GM18507 (cell line): ENCODE measurements at regions not wholly inside any gene's neighbourhood (a gene's known extent, or its start where the extent isn't known, plus 50 kb on each side); places are given as distances from the start of the nearest gene placed in this dataset.

Experiments
- DNase-seq: peaks from one replicate; pipeline ENCODE4 v3.0.0; 2011; ENCODE audit warnings: low read depth; ENCODE audit not compliant: insufficient read length; ENCODE audit errors: extremely low spot score
- FAIRE-seq: peaks from 2 replicates; lab custom pipeline; 2011; peaks lifted over from hg19 to GRCh38; lab: Jason Lieb, UNC

GRCh38 chr4:38189445-38189844 lies 229.2 kb downstream of the PTTG2 start:
- FAIRE-seq, result no peak

DNA sequence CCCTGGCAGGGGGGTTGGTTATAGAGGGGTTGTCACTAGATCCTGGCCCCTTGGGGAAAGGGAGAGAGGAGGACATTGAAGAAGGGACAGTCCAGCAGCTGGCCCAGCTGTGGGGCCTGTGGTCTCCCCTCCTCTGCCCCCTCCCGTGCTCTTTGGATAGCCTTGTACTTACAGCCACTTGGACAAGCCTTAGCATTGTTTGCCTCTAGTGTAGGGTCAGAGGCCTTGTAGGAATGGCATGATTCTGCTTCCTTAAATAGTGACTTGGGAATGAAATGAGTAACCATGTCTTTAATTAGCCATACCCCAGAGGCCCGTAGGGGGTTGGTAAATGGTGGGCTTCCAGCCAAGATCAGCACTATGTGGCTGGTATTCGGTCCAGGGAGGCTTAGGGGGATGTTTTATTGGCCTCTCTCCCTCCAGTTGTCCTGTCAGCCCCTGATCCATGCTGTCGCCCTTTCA lies 230.6 kb downstream of the PTTG2 start:
- no peak for DNase-seq
- FAIRE-seq, result no peak

More at GRCh38 chr4:38189445-38189844, 229.2 kb downstream of the PTTG2 start:
- DNase-seq, result no peak

DNA sequence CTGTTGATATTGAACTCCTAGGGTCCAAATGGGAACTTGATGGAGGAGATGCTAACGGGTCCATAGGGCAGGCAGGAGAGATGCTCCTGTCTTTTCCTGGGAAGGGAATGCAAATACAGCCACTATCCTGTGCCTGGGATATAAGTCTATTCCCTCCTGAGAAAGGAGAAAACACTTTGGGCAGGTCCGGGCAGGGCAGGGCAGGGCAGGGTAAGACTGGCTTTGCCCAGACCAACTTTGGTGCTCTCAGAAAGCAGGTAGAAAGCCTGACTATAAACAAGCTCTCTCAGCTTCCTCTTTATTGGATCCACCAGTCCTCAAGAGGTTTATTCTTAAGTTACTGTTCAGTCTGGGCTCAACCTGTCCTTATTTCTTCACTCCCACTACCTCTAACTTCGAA lies 232.3 kb downstream of the PTTG2 start:
- DNase-seq (no peak), FAIRE-seq (no peak)

DNA sequence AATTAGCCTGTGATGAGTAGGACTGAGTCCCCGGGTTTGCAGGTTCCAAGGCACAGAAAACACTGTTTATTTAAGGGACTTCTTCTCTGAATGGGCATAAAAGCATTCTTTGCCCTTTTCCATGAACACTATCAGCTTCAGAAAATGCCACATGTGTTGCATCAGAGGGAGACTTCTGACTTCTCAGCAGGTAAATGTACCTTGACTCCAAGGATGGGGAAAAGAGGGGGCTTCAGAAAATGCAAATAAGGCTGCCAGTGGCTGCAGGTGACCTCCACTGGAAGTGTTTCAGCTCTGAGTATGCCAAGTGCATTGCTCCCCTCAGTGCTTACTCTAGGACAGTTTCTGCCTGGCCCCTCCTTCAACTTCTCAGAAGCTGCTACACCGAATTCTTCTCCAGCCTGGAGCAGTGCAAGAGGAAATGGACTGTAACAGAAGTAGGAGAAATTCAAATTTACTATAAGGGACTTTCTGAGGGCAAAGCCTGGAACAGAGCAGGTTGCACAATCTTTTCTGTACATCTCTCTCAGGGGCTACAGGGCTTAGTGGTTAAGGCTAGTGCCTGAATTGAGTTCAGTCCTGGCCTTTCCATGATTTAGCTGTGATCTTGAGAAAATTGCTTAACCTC lies 233.2 kb downstream of the PTTG2 start:
- no peak for DNase-seq
- FAIRE-seq, result no peak

- DNase-seq, result no peak
- FAIRE-seq, result no peak
Measured at GRCh38 chr4:38194047-38194602, 233.9 kb downstream of the PTTG2 start.

GRCh38 chr4:38195486-38195885 lies 235.3 kb downstream of the PTTG2 start:
- DNase-seq, result no peak
- FAIRE-seq, result no peak

GRCh38 chr4:38195911-38196310 lies 235.7 kb downstream of the PTTG2 start:
- no peak for FAIRE-seq
- no peak for DNase-seq

GRCh38 chr4:38202242-38202641 lies 242.0 kb downstream of the PTTG2 start:
- DNase-seq (no peak), FAIRE-seq (no peak)

- no peak for FAIRE-seq
- no peak for DNase-seq
Measured at GRCh38 chr4:38203609-38204008, 243.4 kb downstream of the PTTG2 start.

DNA sequence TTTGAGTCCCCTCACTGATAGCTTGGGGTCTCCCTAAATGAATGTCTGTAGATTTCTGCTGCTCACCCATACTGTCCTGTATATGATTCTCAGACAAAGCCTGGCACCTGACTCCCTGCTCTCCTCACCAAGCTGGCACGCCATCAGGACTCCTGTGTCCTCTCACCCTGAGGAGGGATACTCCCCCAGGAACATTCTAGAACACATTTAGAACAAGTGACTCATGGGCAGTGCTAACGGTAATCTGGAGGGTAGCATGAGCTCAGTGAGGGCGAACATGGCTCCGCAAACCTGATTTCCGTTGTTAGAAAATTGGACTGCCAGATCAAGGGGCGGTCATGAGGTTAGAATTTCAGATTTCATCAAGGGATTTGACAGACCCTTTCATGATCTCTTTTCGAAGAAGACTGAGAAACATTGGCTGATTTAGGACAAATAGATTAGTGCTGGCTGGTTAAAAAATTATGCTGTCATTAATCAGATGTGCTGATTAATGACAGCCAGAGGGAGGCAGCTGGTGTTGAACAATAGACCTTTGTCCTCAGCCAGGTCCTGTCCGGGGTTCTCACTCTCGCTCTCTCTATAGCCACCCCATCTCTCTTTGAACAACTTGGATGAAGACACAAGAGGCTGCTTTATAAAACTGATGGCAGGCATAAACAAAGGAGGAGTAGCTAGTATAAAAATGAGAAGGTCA lies 244.3 kb downstream of the PTTG2 start:
- FAIRE-seq (no peak), DNase-seq (no peak)

DNA sequence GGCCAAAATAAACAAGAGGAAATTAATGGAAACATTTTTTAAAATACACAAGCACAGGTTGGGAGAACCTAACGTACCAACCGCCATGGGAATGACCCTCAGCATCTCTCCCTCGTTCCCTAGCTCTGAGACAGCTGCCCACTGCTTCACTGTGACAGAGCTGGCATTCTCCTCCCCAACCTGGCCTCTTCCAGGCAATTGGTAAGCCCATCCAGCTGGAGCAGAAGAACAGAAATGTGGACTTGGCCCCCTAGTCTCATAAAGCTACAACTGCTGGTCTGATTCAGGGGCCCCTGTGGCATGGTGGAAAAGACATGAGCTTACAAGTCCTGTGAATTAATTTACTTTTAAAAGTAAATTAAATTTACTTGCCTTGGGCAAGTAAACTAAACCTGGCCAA lies 245.1 kb downstream of the PTTG2 start:
- FAIRE-seq, result no peak
- DNase-seq, result no peak

GRCh38 chr4:38207110-38207457 lies 246.9 kb downstream of the PTTG2 start:
- DNase-seq (no peak), FAIRE-seq (no peak)

DNA sequence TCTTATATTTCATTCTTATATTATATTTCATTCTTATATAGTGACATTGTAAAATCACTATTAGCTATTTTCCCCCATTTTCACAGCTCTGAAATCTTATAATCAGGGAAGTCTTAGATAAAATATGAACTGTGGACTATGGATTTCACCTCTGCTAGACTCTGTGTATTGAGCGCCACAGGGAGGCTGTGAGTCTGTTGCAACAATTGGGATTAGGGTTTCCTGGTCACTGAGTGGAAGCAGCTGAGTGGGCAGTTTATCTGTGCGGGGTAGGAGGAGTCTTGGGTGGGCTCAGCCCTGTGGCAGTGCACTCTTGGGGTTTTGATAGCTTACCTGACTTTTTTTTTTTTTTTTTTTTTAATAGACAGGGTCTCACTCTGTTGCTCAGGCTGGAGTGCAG lies 249.5 kb downstream of the PTTG2 start:
- DNase-seq, result no peak
- no peak for FAIRE-seq

GRCh38 chr4:38210396-38211114 lies 250.4 kb downstream of the PTTG2 start:
- DNase-seq (no peak), FAIRE-seq (no peak)

DNA sequence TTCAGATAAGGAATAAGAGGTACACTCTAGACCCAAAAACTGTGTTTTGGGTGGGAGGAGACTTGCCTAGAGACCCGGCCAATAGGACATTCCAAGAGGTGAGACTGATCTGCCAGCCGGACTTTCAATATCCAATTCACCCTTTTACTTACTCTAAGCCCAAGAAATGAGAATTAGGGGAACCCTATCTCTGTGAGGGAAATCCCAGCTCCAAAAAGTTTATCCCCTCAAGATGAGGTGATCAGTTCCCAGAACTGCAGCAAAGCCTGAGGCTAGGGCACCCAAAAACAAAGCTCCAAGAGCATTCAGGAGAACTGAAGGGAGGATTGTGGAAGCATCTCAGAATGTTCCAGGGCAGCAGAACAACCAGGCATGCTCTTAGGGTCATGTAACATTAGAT lies 251.7 kb downstream of the PTTG2 start:
- DNase-seq, result no peak
- no peak for FAIRE-seq

DNA sequence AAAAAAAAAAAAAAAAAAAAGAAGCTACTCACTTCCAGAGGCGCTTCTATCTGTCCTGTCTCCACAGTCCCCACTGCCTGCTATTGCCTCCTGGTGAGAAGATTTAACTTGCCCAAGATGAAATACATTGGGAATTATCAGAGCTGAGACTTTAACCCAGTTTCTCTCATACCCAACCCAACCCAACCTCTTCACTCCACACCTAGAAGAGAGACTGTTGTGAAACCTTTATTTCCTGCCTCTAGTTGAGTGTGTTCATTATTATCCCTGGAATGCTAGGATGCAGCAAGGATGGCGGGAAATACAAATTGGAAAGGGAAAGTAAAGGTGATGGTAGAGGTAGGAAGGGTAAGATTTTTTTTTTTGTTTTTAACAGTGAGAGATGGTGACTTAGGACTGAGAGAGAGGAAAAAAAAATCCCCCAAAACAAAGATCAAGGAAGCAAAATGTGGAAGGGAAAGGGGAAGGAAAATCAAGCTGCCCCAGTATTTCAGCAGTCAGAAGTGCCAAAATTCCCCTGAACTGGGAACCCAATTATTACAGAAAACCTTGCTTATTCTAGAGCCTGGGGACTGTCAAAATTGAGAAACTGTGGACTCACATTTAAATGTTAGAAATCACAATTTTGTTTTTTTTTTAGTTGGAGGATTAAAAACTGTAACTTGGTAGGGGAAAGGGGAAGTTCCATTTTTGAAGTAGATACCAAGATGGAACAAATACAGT lies 253.0 kb downstream of the PTTG2 start:
- no peak for DNase-seq
- FAIRE-seq, result no peak

GRCh38 chr4:38222892-38223291 lies 262.7 kb downstream of the PTTG2 start:
- DNase-seq, result no peak
- FAIRE-seq, result no peak

DNA sequence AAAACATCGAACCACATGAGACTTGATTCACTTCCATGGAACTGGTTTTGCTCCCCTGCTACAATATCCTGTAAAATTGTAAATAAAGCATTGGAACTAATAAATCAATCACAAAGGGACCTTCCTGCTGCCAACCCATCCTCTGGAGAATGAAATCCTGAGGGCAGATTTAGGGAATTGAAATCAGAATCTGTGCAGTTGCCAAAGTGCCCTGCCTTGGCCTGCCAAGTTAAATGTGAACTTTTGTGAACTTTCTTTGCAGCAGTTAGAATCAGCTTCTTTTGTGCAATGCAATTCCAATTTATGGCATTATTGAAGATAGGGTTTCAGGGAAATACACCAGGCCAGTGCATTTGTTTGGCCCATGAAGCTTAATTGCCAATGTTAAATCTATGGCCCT lies 263.1 kb downstream of the PTTG2 start:
- FAIRE-seq, result no peak
- no peak for DNase-seq

DNA sequence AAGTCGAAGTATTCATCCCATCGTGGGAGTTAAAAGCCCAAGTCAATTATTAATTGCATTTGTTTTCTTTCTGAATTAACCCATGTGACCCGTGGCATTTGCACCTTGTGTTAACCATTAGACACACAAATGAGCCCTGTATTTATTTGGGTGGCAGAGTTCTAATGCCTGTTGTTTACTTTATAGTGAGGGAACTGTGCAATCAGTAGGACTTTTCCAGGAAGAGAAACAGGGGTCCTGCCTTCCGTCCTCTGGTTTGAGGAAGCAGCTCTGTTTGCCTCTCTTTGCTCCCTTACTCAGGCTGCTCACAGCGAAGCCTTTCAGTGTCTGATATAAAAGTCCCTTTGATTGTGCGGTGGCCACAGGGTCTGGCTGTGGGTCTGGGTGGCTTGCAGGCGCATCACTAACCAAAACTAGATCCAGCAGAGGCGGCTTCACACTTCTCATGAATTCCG lies 263.6 kb downstream of the PTTG2 start:
- DNase-seq, result no peak
- FAIRE-seq, result no peak

DNA sequence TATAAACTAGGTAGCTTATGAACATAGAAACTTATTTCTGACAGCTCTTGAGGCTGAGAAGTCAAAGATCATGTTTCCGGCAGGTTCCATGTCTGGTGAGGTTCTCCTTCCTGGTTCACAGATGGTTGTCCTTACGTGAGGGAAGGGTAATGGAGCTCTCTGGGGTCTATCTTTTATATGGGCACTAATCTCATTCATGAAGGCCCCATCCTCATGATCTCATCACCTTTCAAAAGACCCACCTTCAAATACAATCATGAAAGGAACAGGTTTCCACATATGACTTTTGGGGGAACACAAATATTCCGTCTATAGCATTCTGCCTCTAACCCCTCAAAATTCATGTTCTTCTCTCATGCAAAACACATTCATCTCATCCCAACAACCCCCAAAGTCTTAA lies 264.7 kb downstream of the PTTG2 start:
- FAIRE-seq (no peak), DNase-seq (no peak)
